Spleen (tissue), 11 donors: ENCODE measurements at regions not wholly inside any gene's neighbourhood (a gene's known extent, or its start where the extent isn't known, plus 50 kb on each side); places are given as distances from the start of the nearest gene placed in this dataset.

Experiments
- DNase-seq: peaks from one replicate; pipeline ENCODE4 v3.0.0-alpha.2; 2020
- H3K27ac ChIP-seq, 8 donors: fragments of 200-600 bp; sonication (generic) in 7 of 8; 1 replicate in 4 of 8; 2 replicates in 4 of 8; pipeline versions ENCODE4 v1.5.0 to v1.8.0; 2016 to 2021; ENCODE audit warnings: inconsistent platforms in 4 of 8, mild to moderate bottlenecking in 4 of 8, moderate library complexity in 1 of 8
- H3K27me3 ChIP-seq, 7 donors: fragments of 200-600 bp; sonication (generic) in 6 of 7; replicated peaks in 1 of 7; 1 replicate in 4 of 7; 2 replicates in 3 of 7; pipeline versions ENCODE4 v1.5.0 to v1.8.0; 2016 to 2021; ENCODE audit warnings: inconsistent platforms in 3 of 7, mild to moderate bottlenecking in 1 of 7
- H3K36me3 ChIP-seq, 6 donors: fragments of 200-600 bp; sonication (generic) in 5 of 6; 1 replicate in 4 of 6; 2 replicates in 2 of 6; pipeline versions ENCODE4 v1.5.0 to v1.8.0; 2016 to 2021; ENCODE audit warnings: inconsistent platforms in 2 of 6
- H3K4me1 ChIP-seq, 6 donors: fragments of 200-600 bp; sonication (generic) in 5 of 6; 1 replicate in 3 of 6; 2 replicates in 3 of 6; pipeline versions ENCODE4 v1.5.0 to v1.8.0; 2016 to 2021; ENCODE audit warnings: inconsistent platforms in 3 of 6
- H3K4me3 ChIP-seq, 8 donors: fragments of 200-600 bp; sonication (generic) in 7 of 8; 1 replicate in 4 of 8; 2 replicates in 4 of 8; pipeline versions ENCODE4 v1.5.0 to v1.8.0; 2016 to 2021; ENCODE audit warnings: inconsistent platforms in 4 of 8, mild to moderate bottlenecking in 4 of 8, moderate library complexity in 2 of 8
- H3K9me3 ChIP-seq, 8 donors: fragments of 200-600 bp; sonication (generic) in 7 of 8; 1 replicate in 4 of 8; 2 replicates in 4 of 8; pipeline versions ENCODE4 v1.5.0 to v1.8.0; 2016 to 2021; ENCODE audit warnings: inconsistent platforms in 4 of 8
- POLR2A ChIP-seq, 3 donors: fragments of 450-650 bp; IDR thresholded peaks; one replicate each; pipeline ENCODE4 v1.5.1; 2017; ENCODE audit warnings: antibody characterized with exemption in 3 of 3, mild to moderate bottlenecking in 1 of 3
- POLR2AphosphoS5 ChIP-seq, 3 donors: sonication (generic); formaldehyde crosslinking; IDR thresholded peaks; one replicate each; pipeline ENCODE4 v1.5.1; 2017; ENCODE audit warnings: antibody characterized with exemption in 3 of 3
- WGBS, 5 donors: extraction: QIAGEN DNeasy Blood & Tissue Kit in 3 of 5; methylation state at CpG; one replicate each; pipeline versions ENCODE4 v1.1.5 to v1.1.7; 2013 to 2018; 5-methylcytosine and 5-hydroxymethylcytosine counted together
- intact Hi-C: fragments of 100-400 bp; cut with DNase I; formaldehyde crosslinking; loops from one replicate; pipeline ENCODE4 v1.15.0; 2023; ENCODE audit warnings: low total_unique reads
- TF ChIP-seq, protein P1 (sequence below), 11 experiments: fragments of 200-600 bp in 7 of 11; fragments of 450-650 bp in 4 of 11; sonication (generic) in 4 of 11; IDR thresholded peaks in 8 of 11; conservative IDR thresholded peaks in 3 of 11; 1 replicate in 7 of 11; 2 replicates in 4 of 11; pipeline versions ENCODE4 v1.4.0 to v1.8.0; 2016 to 2021; ENCODE audit warnings: antibody characterized with exemption in 11 of 11, inconsistent platforms in 4 of 11, mild to moderate bottlenecking in 1 of 11
- donor health status: healthy with polysubstance abuse.
- donor health status: DM: no; HTN: no; CAD: no; lungs with moderate emphysema.
- donor health status: DM: no; HTN: no; CAD: no.
- donor health status: Bipolar disorder and iron deficiency.
- donor health status: healthy.
- donor health status: DM: no; HTN: no; CAD: no.
- donor health status: DM: yes; HTN: yes; CAD: no.

DNA sequence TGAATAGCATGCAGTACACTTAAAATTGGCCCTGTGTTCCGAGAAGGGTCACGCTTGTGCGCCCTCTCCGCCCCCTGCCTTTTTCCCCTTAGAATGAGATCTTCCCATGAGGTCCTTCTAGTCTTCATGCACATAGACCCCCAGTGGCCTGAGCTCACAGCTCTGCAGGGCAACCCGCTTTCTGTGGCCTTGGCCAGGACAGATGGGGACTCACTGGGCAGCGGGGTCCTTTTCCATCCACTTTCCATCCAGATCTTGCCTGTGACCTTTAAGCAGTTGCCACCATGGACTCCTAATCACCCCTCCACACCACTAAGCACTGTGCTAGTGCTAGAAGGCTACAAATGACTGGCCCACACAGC is 244.4 kb downstream of the UACA start:
- no peaks in the 10 kb centered on the region for H3K27me3 ChIP-seq
- peak; percentile 56 for DNase-seq
- TF ChIP-seq POLR2AphosphoS5 (IDR thresholded peaks at IDR 0.05) = no peak
- TF ChIP-seq, protein P1, sequence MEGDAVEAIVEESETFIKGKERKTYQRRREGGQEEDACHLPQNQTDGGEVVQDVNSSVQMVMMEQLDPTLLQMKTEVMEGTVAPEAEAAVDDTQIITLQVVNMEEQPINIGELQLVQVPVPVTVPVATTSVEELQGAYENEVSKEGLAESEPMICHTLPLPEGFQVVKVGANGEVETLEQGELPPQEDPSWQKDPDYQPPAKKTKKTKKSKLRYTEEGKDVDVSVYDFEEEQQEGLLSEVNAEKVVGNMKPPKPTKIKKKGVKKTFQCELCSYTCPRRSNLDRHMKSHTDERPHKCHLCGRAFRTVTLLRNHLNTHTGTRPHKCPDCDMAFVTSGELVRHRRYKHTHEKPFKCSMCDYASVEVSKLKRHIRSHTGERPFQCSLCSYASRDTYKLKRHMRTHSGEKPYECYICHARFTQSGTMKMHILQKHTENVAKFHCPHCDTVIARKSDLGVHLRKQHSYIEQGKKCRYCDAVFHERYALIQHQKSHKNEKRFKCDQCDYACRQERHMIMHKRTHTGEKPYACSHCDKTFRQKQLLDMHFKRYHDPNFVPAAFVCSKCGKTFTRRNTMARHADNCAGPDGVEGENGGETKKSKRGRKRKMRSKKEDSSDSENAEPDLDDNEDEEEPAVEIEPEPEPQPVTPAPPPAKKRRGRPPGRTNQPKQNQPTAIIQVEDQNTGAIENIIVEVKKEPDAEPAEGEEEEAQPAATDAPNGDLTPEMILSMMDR (IDR thresholded peaks at IDR 0.05 in 8 of 11, conservative IDR thresholded peaks at IDR 0.05 in 3 of 11) = no peak
- H3K9me3 ChIP-seq = no peaks in the 10 kb centered on the region
- H3K36me3 ChIP-seq = no peaks in the 10 kb centered on the region
- H3K4me1 ChIP-seq = no peaks in the 10 kb centered on the region
- no peak overlapping the region for H3K4me3 ChIP-seq
- intact Hi-C loops = no loop called here
- H3K27ac ChIP-seq = no peak overlapping the region
- 94 to 96% (median 96%) methylated on average over 6 of the region's 6 CpGs for WGBS, 5 donors

DNA sequence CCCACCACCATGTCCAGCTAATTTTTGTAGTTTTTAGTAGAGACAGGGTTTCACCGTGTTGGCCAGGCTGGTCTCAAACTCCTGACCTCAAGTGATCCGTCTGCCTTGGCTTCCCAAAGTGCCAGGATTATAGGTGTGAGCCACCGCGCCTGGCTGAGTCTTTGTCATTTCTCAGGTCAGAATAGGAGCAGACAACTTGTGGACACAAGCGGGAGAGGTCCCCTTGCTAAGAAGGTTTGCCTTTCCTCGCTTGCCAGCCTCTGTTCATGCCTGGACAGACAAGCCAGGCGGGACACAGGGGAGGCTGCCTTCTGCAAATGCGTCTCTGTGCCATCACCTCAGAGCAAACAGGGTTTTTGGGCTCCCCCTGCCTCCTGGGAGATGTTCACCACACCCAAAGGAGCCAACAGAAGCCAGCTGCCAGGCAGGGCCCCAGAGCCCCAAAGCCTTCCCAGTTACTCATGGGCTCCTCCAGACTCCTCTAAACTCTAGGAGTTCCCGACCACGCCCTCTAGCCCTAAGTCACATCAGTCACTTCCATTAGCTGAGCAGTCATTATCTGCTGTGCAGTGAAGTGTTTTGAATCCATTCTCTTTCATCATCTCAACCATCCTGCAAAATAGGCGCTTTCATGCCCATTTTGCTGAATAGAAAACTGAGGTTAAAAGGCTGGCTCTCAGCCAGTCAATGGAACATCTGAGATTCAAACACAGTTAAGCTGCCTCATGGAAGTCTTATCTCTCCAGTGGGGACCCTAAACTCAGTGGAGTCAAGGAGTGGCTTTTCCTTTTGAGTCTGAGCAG is 245.0 kb downstream of the UACA start:
- Histone ChIP-seq H3K27me3 (no peaks in the 10 kb centered on the region), H3K4me3 (no peak overlapping the region), H3K9me3 (no peaks in the 10 kb centered on the region), H3K4me1 (no peaks in the 10 kb centered on the region), H3K36me3 (no peaks in the 10 kb centered on the region), H3K27ac (no peak overlapping the region)
- DNase-seq = peak; percentile 47
- TF ChIP-seq POLR2A (IDR thresholded peaks at IDR 0.05) = no peak
- TF ChIP-seq, protein P1 (IDR thresholded peaks at IDR 0.05 in 8 of 11, conservative IDR thresholded peaks at IDR 0.05 in 3 of 11) = no peak
- TF ChIP-seq POLR2AphosphoS5 (IDR thresholded peaks at IDR 0.05) = no peak
- WGBS, 5 donors = 86 to 95% (median 90%) methylated on average over 8 to 11 of the region's 11 CpGs
- intact Hi-C loops = no loop called here

DNA sequence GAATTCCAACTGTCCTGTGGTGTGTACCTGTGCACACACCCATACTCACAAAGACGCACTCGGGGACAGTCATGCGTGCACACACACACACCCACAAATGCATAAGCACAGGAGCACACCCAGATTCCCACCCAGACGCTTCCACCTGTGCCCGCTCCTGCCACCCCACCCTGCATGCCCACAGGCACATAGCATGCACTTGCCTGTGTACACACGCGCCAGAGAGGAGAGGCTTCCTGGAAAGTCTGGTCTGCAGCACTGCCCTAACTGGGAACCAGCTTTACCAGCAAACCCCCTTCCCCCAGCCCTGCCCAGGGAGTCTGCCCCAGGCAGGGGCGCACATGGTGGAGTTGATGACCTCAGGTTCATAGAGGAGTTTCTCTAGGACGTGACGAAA is 246.2 kb downstream of the UACA start:
- H3K4me1 ChIP-seq = peaks cover 0 to 10% (median 0%) of the 10 kb centered on the region in 6 donors
- H3K27ac ChIP-seq = no peak overlapping the region
- DNase-seq = peak; percentile 48
- TF ChIP-seq POLR2AphosphoS5 (IDR thresholded peaks at IDR 0.05) (no peak), POLR2A (IDR thresholded peaks at IDR 0.05) (no peak)
- TF ChIP-seq, protein P1 (IDR thresholded peaks at IDR 0.05 in 8 of 11, conservative IDR thresholded peaks at IDR 0.05 in 3 of 11) = no peak
- 87 to 95% (median 90%) methylated on average over 10 of the region's 10 CpGs for WGBS, 5 donors
- H3K27me3 ChIP-seq = no peaks in the 10 kb centered on the region
- H3K4me3 ChIP-seq = no peak overlapping the region
- intact Hi-C loops = no loop called here
- H3K36me3 ChIP-seq = no peaks in the 10 kb centered on the region
- H3K9me3 ChIP-seq = peaks cover 0 to 7% (median 3%) of the 10 kb centered on the region in 8 donors

DNA sequence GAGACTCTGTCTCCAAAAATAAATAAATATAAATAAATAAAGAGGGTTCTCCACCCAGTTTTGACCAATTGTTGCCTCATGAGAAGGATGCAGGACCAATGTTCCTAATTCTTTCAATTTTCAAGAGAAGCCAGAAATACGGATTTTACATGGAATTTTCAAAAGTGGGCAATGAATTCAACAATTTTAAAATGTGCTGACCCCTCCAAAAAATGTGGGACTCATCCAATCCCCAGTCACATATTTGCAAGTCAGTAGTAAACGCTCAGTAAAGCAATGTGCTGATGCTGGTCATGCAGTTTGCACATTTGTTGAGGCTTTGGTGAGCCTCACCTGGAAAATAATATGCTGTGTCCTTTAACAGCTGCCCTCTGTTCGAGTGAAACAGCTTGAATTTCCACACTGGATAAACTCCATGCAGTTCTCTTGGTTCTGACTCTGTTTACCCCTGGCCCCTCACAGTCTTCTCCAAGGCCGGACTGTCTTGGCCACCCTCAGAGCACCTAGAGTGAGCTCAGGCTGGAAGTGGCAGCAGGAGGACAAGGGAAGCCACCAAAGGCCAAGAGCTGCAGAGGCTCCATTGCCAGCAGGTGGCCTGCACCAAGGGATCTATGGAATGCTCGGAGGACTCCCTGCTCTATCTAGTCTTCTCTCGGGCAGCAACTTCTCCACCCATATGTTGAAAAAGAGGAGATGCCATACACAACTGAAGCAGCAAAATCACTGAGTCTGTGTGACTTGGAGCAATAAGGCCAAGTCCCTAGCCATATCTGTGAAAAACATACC is 246.8 kb downstream of the UACA start:
- H3K27me3 ChIP-seq = no peaks in the 10 kb centered on the region
- H3K4me3 ChIP-seq = no peak overlapping the region
- WGBS, 5 donors = 81 to 92% (median 90%) methylated on average over 6 of the region's 6 CpGs
- intact Hi-C loops = no loop called here
- TF ChIP-seq POLR2A (IDR thresholded peaks at IDR 0.05) (no peak), POLR2AphosphoS5 (IDR thresholded peaks at IDR 0.05) (no peak)
- TF ChIP-seq, protein P1 (IDR thresholded peaks at IDR 0.05 in 8 of 11, conservative IDR thresholded peaks at IDR 0.05 in 3 of 11) = no peak
- H3K36me3 ChIP-seq = no peaks in the 10 kb centered on the region
- peaks cover 0 to 13% (median 8%) of the 10 kb centered on the region in 8 donors for H3K9me3 ChIP-seq
- peak; percentile 55 for DNase-seq
- no peak overlapping the region for H3K27ac ChIP-seq
- H3K4me1 ChIP-seq = peaks cover 0 to 13% (median 0%) of the 10 kb centered on the region in 6 donors
